OCI-LY1 (cell line): ENCODE measurements at regions not wholly inside any gene's neighbourhood (a gene's known extent, or its start where the extent isn't known, plus 50 kb on each side); places are given as distances from the start of the nearest gene placed in this dataset.

Experiments used
- H2AFZ ChIP-seq: fragments of 200-600 bp; sonication (generic), shearing (Covaris generic); 2 replicates; pipeline ENCODE4 v1.6.0; 2014; ENCODE audit warnings: antibody characterized with exemption, mild to moderate bottlenecking, low read length
- H3F3A ChIP-seq: fragments of 200-600 bp; sonication (generic), shearing (Covaris generic); 2 replicates; pipeline ENCODE4 v1.6.0; 2014; ENCODE audit warnings: mild to moderate bottlenecking, antibody characterized with exemption, low read length, moderate library complexity; ENCODE audit not compliant: insufficient read depth
- H3K27ac ChIP-seq: fragments of 200-600 bp; sonication (generic); 2 replicates; pipeline ENCODE4 v1.5.1; 2014; ENCODE audit warnings: low read length, mixed run types, mild to moderate bottlenecking, low read depth; ENCODE audit not compliant: poor library complexity, severe bottlenecking
- H3K27me3 ChIP-seq: fragments of 200-600 bp; sonication (generic); 2 replicates; pipeline ENCODE4 v1.6.0; 2014; ENCODE audit warnings: antibody characterized with exemption, mild to moderate bottlenecking, low read length, moderate library complexity; ENCODE audit not compliant: insufficient read depth
- H3K36me3 ChIP-seq: fragments of 200-600 bp; sonication (generic); 2 replicates; pipeline ENCODE4 v1.6.1; 2014; ENCODE audit warnings: mild to moderate bottlenecking, antibody characterized with exemption, low read length, moderate library complexity, mixed read lengths; ENCODE audit not compliant: insufficient read depth
- H3K4me1 ChIP-seq: fragments of 200-600 bp; sonication (generic); 2 replicates; pipeline ENCODE4 v1.5.1; 2014; ENCODE audit warnings: mild to moderate bottlenecking, low read length, moderate library complexity; ENCODE audit not compliant: insufficient read depth, severe bottlenecking
- H3K4me2 ChIP-seq: fragments of 200-600 bp; sonication (generic), shearing (Covaris generic); 2 replicates; pipeline ENCODE4 v1.6.1; 2014; ENCODE audit warnings: low read length
- H3K4me3 ChIP-seq: fragments of 200-600 bp; sonication (generic); 2 replicates; pipeline ENCODE4 v1.5.1; 2014; ENCODE audit warnings: low read length, low read depth, mild to moderate bottlenecking, mixed read lengths; ENCODE audit not compliant: poor library complexity, severe bottlenecking
- H3K79me2 ChIP-seq: fragments of 200-600 bp; shearing (Covaris generic); 2 replicates; pipeline ENCODE4 v1.6.1; 2016; ENCODE audit warnings: mixed run types, low read length, mixed read lengths; ENCODE audit not compliant: insufficient read depth
- H3K9ac ChIP-seq: fragments of 200-600 bp; sonication (generic), shearing (Covaris generic); 2 replicates; pipeline ENCODE4 v1.6.1; 2014; ENCODE audit warnings: mild to moderate bottlenecking, low read length, mixed read lengths
- H3K9me2 ChIP-seq: fragments of 200-600 bp; sonication (generic), shearing (Covaris generic); 2 replicates; pipeline ENCODE4 v1.6.1; 2014; ENCODE audit warnings: low read depth, mild to moderate bottlenecking, low read length, mixed read lengths
- H3K9me3 ChIP-seq: fragments of 200-600 bp; shearing (Covaris generic); 2 replicates; pipeline ENCODE4 v1.6.1; 2014; ENCODE audit warnings: low read length, mixed read lengths
- H4K20me1 ChIP-seq: fragments of 200-600 bp; sonication (generic), shearing (Covaris generic); 2 replicates; pipeline ENCODE4 v1.6.0; 2016; ENCODE audit warnings: mild to moderate bottlenecking, low read length; ENCODE audit not compliant: insufficient read depth
- CTCF ChIP-seq: fragments of 200-600 bp; sonication (generic), shearing (Covaris generic); IDR thresholded peaks from 2 replicates; pipeline ENCODE4 v1.5.1; 2017; ENCODE audit warnings: mild to moderate bottlenecking, antibody characterized with exemption, low read length, moderate library complexity, mixed read lengths
- EZH2 ChIP-seq: fragments of 200-600 bp; sonication (generic), shearing (Covaris generic); IDR thresholded peaks from 2 replicates; pipeline ENCODE4 v1.8.0; 2017; ENCODE audit warnings: borderline replicate concordance, mixed run types, mild to moderate bottlenecking, antibody characterized with exemption, low read length, moderate library complexity, mixed read lengths

GRCh38 chr7:41222746-41223145 is 480.1 kb downstream of the INHBA start:
- Histone ChIP-seq H3K27me3 (no peaks in the 10 kb centered on the region), H3K9ac (no peak overlapping the region), H2AFZ (no peak overlapping the region), H3K4me1 (no peaks in the 10 kb centered on the region), H3K4me2 (no peak overlapping the region), H4K20me1 (no peaks in the 10 kb centered on the region), H3F3A (no peaks in the 10 kb centered on the region), H3K27ac (no peak overlapping the region), H3K9me2 (no peaks in the 10 kb centered on the region), H3K36me3 (no peaks in the 10 kb centered on the region), H3K4me3 (no peak overlapping the region), H3K9me3 (no peaks in the 10 kb centered on the region), H3K79me2 (no peaks in the 10 kb centered on the region)
- TF ChIP-seq CTCF (no peak), EZH2 (no peak)

GRCh38 chr7:41220266-41220665 is 482.6 kb downstream of the INHBA start:
- no peak overlapping the region for H3K4me3 ChIP-seq
- no peaks in the 10 kb centered on the region for H3F3A ChIP-seq
- H2AFZ ChIP-seq = no peak overlapping the region
- H4K20me1 ChIP-seq = no peaks in the 10 kb centered on the region
- TF ChIP-seq EZH2 (no peak), CTCF (no peak)
- H3K9me3 ChIP-seq = no peaks in the 10 kb centered on the region
- H3K9me2 ChIP-seq = no peaks in the 10 kb centered on the region
- no peak overlapping the region for H3K9ac ChIP-seq
- H3K36me3 ChIP-seq = no peaks in the 10 kb centered on the region
- H3K27me3 ChIP-seq = no peaks in the 10 kb centered on the region
- H3K4me2 ChIP-seq = no peak overlapping the region
- no peaks in the 10 kb centered on the region for H3K4me1 ChIP-seq
- H3K27ac ChIP-seq = no peak overlapping the region
- H3K79me2 ChIP-seq = no peaks in the 10 kb centered on the region

- no peaks in the 10 kb centered on the region for H3K36me3 ChIP-seq
These were observed 483.6 kb downstream of the INHBA start for GRCh38 chr7:41219276-41219675.

More at GRCh38 chr7:41219276-41219675, 483.6 kb downstream of the INHBA start:
- Histone ChIP-seq H4K20me1 (no peaks in the 10 kb centered on the region), H3F3A (no peaks in the 10 kb centered on the region), H3K4me1 (no peaks in the 10 kb centered on the region), H3K9me3 (no peaks in the 10 kb centered on the region), H3K27me3 (no peaks in the 10 kb centered on the region), H3K9me2 (no peaks in the 10 kb centered on the region), H3K4me3 (no peak overlapping the region), H2AFZ (no peak overlapping the region), H3K27ac (no peak overlapping the region), H3K9ac (no peak overlapping the region), H3K4me2 (no peak overlapping the region), H3K79me2 (no peaks in the 10 kb centered on the region)
- TF ChIP-seq EZH2 (no peak), CTCF (no peak)
